Spleen (tissue), 11 donors: ENCODE measurements at regions not wholly inside any gene's neighbourhood (a gene's known extent, or its start where the extent isn't known, plus 50 kb on each side); places are given as distances from the start of the nearest gene placed in this dataset.

Experiments used
- DNase-seq: peaks from one replicate; pipeline ENCODE4 v3.0.0-alpha.2; 2020
- H3K27ac ChIP-seq, 8 donors: fragments of 200-600 bp; sonication (generic) in 7 of 8; 1 replicate in 4 of 8; 2 replicates in 4 of 8; pipeline versions ENCODE4 v1.5.0 to v1.8.0; 2016 to 2021; ENCODE audit warnings: inconsistent platforms in 4 of 8, mild to moderate bottlenecking in 4 of 8, moderate library complexity in 1 of 8
- H3K27me3 ChIP-seq, 7 donors: fragments of 200-600 bp; sonication (generic) in 6 of 7; replicated peaks in 1 of 7; 1 replicate in 4 of 7; 2 replicates in 3 of 7; pipeline versions ENCODE4 v1.5.0 to v1.8.0; 2016 to 2021; ENCODE audit warnings: inconsistent platforms in 3 of 7, mild to moderate bottlenecking in 1 of 7
- H3K36me3 ChIP-seq, 6 donors: fragments of 200-600 bp; sonication (generic) in 5 of 6; 1 replicate in 4 of 6; 2 replicates in 2 of 6; pipeline versions ENCODE4 v1.5.0 to v1.8.0; 2016 to 2021; ENCODE audit warnings: inconsistent platforms in 2 of 6
- H3K4me1 ChIP-seq, 6 donors: fragments of 200-600 bp; sonication (generic) in 5 of 6; 1 replicate in 3 of 6; 2 replicates in 3 of 6; pipeline versions ENCODE4 v1.5.0 to v1.8.0; 2016 to 2021; ENCODE audit warnings: inconsistent platforms in 3 of 6
- H3K4me3 ChIP-seq, 8 donors: fragments of 200-600 bp; sonication (generic) in 7 of 8; 1 replicate in 4 of 8; 2 replicates in 4 of 8; pipeline versions ENCODE4 v1.5.0 to v1.8.0; 2016 to 2021; ENCODE audit warnings: inconsistent platforms in 4 of 8, mild to moderate bottlenecking in 4 of 8, moderate library complexity in 2 of 8
- H3K9me3 ChIP-seq, 8 donors: fragments of 200-600 bp; sonication (generic) in 7 of 8; 1 replicate in 4 of 8; 2 replicates in 4 of 8; pipeline versions ENCODE4 v1.5.0 to v1.8.0; 2016 to 2021; ENCODE audit warnings: inconsistent platforms in 4 of 8
- CTCF ChIP-seq, 11 experiments: fragments of 200-600 bp in 7 of 11; fragments of 450-650 bp in 4 of 11; sonication (generic) in 4 of 11; IDR thresholded peaks in 8 of 11; conservative IDR thresholded peaks in 3 of 11; 1 replicate in 7 of 11; 2 replicates in 4 of 11; pipeline versions ENCODE4 v1.4.0 to v1.8.0; 2016 to 2021; ENCODE audit warnings: antibody characterized with exemption in 11 of 11, inconsistent platforms in 4 of 11, mild to moderate bottlenecking in 1 of 11
- POLR2A ChIP-seq, 3 donors: fragments of 450-650 bp; IDR thresholded peaks; one replicate each; pipeline ENCODE4 v1.5.1; 2017; ENCODE audit warnings: antibody characterized with exemption in 3 of 3, mild to moderate bottlenecking in 1 of 3
- POLR2AphosphoS5 ChIP-seq, 3 donors: sonication (generic); formaldehyde crosslinking; IDR thresholded peaks; one replicate each; pipeline ENCODE4 v1.5.1; 2017; ENCODE audit warnings: antibody characterized with exemption in 3 of 3
- WGBS, 5 donors: extraction: QIAGEN DNeasy Blood & Tissue Kit in 3 of 5; methylation state at CpG; one replicate each; pipeline versions ENCODE4 v1.1.5 to v1.1.7; 2013 to 2018; 5-methylcytosine and 5-hydroxymethylcytosine counted together
- intact Hi-C: fragments of 100-400 bp; cut with DNase I; formaldehyde crosslinking; loops from one replicate; pipeline ENCODE4 v1.15.0; 2023; ENCODE audit warnings: low total_unique reads
- donor health status: healthy with polysubstance abuse.
- donor health status: DM: no; HTN: no; CAD: no; lungs with moderate emphysema.
- donor health status: DM: no; HTN: no; CAD: no.
- donor health status: Bipolar disorder and iron deficiency.
- donor health status: healthy.
- donor health status: DM: no; HTN: no; CAD: no.
- donor health status: DM: yes; HTN: yes; CAD: no.

DNA sequence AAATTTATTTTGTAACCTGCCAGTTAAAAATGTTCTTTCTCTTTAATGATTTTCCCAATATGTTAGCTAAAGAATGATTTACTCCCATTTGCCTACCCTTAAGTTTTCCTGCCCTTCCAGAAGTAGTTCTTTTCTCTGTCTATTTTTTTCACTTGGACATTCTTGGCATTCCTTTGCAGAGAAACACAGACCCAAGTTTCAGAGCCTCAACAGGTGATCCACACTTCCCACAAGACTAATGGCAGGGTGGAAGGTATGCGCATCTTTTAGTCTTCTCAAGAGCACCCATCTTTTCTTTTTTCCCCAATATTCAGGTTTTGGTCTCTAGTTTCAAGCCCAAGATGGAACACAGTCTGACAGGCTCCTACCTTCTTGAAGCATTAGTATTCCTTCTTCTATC, 420.7 kb downstream of the ADAMTS20 start:
- intact Hi-C loops = no loop called here
- Histone ChIP-seq H3K36me3 (no peaks in the 10 kb centered on the region), H3K9me3 (peaks cover 0 to 5% (median 0%) of the 10 kb centered on the region in 8 donors), H3K4me3 (no peak overlapping the region), H3K27ac (no peak overlapping the region), H3K4me1 (no peaks in the 10 kb centered on the region), H3K27me3 (no peaks in the 10 kb centered on the region)
- no peak for DNase-seq
- no peak for TF ChIP-seq POLR2A (IDR thresholded peaks at IDR 0.05)
- TF ChIP-seq CTCF (IDR thresholded peaks at IDR 0.05 in 8 of 11, conservative IDR thresholded peaks at IDR 0.05 in 3 of 11) = no peak
- no peak for TF ChIP-seq POLR2AphosphoS5 (IDR thresholded peaks at IDR 0.05)
- WGBS, 5 donors = 91 to 100% (median 97%) methylated on average over 1 of the region's 1 CpG

DNA sequence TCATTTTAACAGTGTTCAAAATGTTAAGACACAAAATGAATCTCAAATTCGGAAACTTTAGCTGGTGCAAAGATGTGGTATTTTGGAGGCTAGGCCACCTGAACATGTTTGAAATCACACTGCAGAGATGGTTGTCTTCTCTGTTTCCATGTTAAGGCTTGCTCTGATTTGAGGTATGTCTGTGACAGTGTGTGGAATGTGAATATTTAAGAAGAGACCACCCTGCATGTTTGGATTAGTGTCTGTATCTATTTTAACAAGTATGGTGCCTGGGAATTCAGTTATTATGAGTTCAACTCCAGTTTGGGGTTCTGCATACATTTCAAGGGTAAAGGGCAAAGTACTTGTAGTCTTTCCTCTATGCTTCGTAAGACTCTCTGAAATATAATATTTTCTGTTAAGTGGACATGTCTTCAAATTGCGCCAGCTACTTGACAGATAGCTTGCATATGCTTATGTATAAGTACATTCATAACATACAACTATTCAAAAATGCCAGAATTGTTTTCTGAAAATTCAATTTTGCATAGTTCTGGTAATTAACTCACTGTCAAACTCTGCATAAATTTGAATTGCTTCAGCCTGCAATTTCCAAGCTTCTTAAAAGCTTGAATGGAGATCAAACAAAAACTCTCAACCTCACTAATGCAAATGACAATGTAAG, 424.0 kb downstream of the ADAMTS20 start:
- Histone ChIP-seq H3K27ac (no peak overlapping the region), H3K36me3 (no peaks in the 10 kb centered on the region), H3K4me1 (no peaks in the 10 kb centered on the region), H3K4me3 (no peak overlapping the region), H3K27me3 (no peaks in the 10 kb centered on the region), H3K9me3 (no peaks in the 10 kb centered on the region)
- DNase-seq = no peak
- intact Hi-C loops = no loop called here
- TF ChIP-seq POLR2AphosphoS5 (IDR thresholded peaks at IDR 0.05) (no peak), CTCF (IDR thresholded peaks at IDR 0.05 in 8 of 11, conservative IDR thresholded peaks at IDR 0.05 in 3 of 11) (no peak), POLR2A (IDR thresholded peaks at IDR 0.05) (no peak)
- WGBS, 5 donors = 80 to 97% (median 84%) methylated on average over 3 of the region's 3 CpGs

GRCh38 chr12:43126652-43127375, 425.2 kb downstream of the ADAMTS20 start:
- Histone ChIP-seq H3K4me3 (no peak overlapping the region), H3K4me1 (no peaks in the 10 kb centered on the region), H3K27ac (no peak overlapping the region), H3K36me3 (no peaks in the 10 kb centered on the region), H3K9me3 (no peaks in the 10 kb centered on the region), H3K27me3 (no peaks in the 10 kb centered on the region)
- DNase-seq = no peak
- 82 to 98% (median 89%) methylated on average over 2 of the region's 2 CpGs for WGBS, 5 donors
- intact Hi-C loops = no loop called here
- TF ChIP-seq POLR2AphosphoS5 (IDR thresholded peaks at IDR 0.05) (no peak), POLR2A (IDR thresholded peaks at IDR 0.05) (no peak), CTCF (IDR thresholded peaks at IDR 0.05 in 8 of 11, conservative IDR thresholded peaks at IDR 0.05 in 3 of 11) (no peak)

GRCh38 chr12:43123461-43123860, 428.5 kb downstream of the ADAMTS20 start:
- no peak overlapping the region for H3K4me3 ChIP-seq
- no peak overlapping the region for H3K27ac ChIP-seq
- H3K36me3 ChIP-seq = no peaks in the 10 kb centered on the region
- H3K9me3 ChIP-seq = peaks cover 0 to 6% (median 0%) of the 10 kb centered on the region in 8 donors
- DNase-seq = no peak
- intact Hi-C loops = no loop called here
- H3K4me1 ChIP-seq = no peaks in the 10 kb centered on the region
- no peaks in the 10 kb centered on the region for H3K27me3 ChIP-seq
- TF ChIP-seq POLR2AphosphoS5 (IDR thresholded peaks at IDR 0.05) (no peak), CTCF (IDR thresholded peaks at IDR 0.05 in 8 of 11, conservative IDR thresholded peaks at IDR 0.05 in 3 of 11) (no peak), POLR2A (IDR thresholded peaks at IDR 0.05) (no peak)
